GM12892 (cell line): ENCODE measurements at regions not wholly inside any gene's neighbourhood (a gene's known extent, or its start where the extent isn't known, plus 50 kb on each side); places are given as distances from the start of the nearest gene placed in this dataset.
"Not testable (repeated sequence)": the region's sequence is repeated elsewhere in the genome, so short reads cannot be mapped to it uniquely, and the experiment has no call there.

Source experiments
- DNase-seq: peaks from one replicate; pipeline ENCODE4 v3.0.0; 2011; ENCODE audit not compliant: insufficient read length
- FAIRE-seq: peaks from 2 replicates; lab custom pipeline; 2011; peaks lifted over from hg19 to GRCh38; lab: Jason Lieb, UNC
- POLR2A ChIP-seq: IDR thresholded peaks from 2 replicates; pipeline ENCODE4 v1.6.1; 2011; ENCODE audit warnings: low read depth, low read length, control low read depth
- POLR2AphosphoS5 ChIP-seq: IDR thresholded peaks from 2 replicates; pipeline ENCODE4 v1.6.1; 2011; ENCODE audit warnings: low read depth, low read length, control low read depth
- TAF1 ChIP-seq: IDR thresholded peaks from 2 replicates; pipeline ENCODE4 v1.6.1; 2011; ENCODE audit warnings: low read depth, mild to moderate bottlenecking, control low read depth, low read length, borderline replicate concordance

- DNase-seq (no peak), FAIRE-seq (no peak)
- TF ChIP-seq POLR2A (no peak), TAF1 (no peak), POLR2AphosphoS5 (no peak)
These were observed 199.2 kb downstream of the IGLL1 start for GRCh38 chr22:23380911-23381310.

- DNase-seq = no peak
- FAIRE-seq = no peak
- TF ChIP-seq POLR2A (no peak), TAF1 (no peak), POLR2AphosphoS5 (no peak)
These were observed 199.9 kb downstream of the IGLL1 start for GRCh38 chr22:23380230-23380573.

- FAIRE-seq, DNase-seq: not testable (repeated sequence)
These were observed 199.4 kb downstream of the BCR start for GRCh38 chr22:23379540-23380229.

GRCh38 chr22:23377767-23378166 lies 197.5 kb downstream of the BCR start:
- no peak for FAIRE-seq
- TF ChIP-seq TAF1 (no peak), POLR2A (no peak), POLR2AphosphoS5 (no peak)

GRCh38 chr22:23376256-23376655 lies 195.9 kb downstream of the BCR start:
- TF ChIP-seq TAF1 (no peak), POLR2A (no peak), POLR2AphosphoS5 (no peak)
- peak; percentile 94 for FAIRE-seq
- no peak for DNase-seq

More at GRCh38 chr22:23377767-23378166, 197.5 kb downstream of the BCR start:
- DNase-seq = no peak

GRCh38 chr22:23375031-23375827 lies 194.9 kb downstream of the BCR start:
- TF ChIP-seq POLR2AphosphoS5 (no peak), POLR2A (no peak), TAF1 (no peak)
- FAIRE-seq (no peak), DNase-seq (no peak)

GRCh38 chr22:23373601-23374000 lies 193.3 kb downstream of the BCR start:
- no peak for DNase-seq
- no peak for FAIRE-seq
- TF ChIP-seq POLR2A = no peak
- TF ChIP-seq POLR2AphosphoS5 = no peak
- no peak for TF ChIP-seq TAF1

GRCh38 chr22:23370251-23370650 lies 189.9 kb downstream of the BCR start:
- FAIRE-seq (no peak), DNase-seq (no peak)
- TF ChIP-seq TAF1 = no peak
- no peak for TF ChIP-seq POLR2A
- no peak for TF ChIP-seq POLR2AphosphoS5

- no peak for TF ChIP-seq TAF1
- no peak for TF ChIP-seq POLR2AphosphoS5
- TF ChIP-seq POLR2A = no peak
- DNase-seq (no peak), FAIRE-seq (no peak)
These were observed 188.9 kb downstream of the BCR start for GRCh38 chr22:23369054-23369685.
